Hematopoietic multipotent progenitor cell treated with erythropoietin and hydrocortisone succinate and interleukin-3 and kit ligand, for 4 days (in vitro differentiated cells): ENCODE measurements at regions not wholly inside any gene's neighbourhood (a gene's known extent, or its start where the extent isn't known, plus 50 kb on each side); places are given as distances from the start of the nearest gene placed in this dataset.

Experiments
- DNase-seq: peaks from one replicate; pipeline ENCODE4 v3.0.0-alpha.2; 2015

DNA sequence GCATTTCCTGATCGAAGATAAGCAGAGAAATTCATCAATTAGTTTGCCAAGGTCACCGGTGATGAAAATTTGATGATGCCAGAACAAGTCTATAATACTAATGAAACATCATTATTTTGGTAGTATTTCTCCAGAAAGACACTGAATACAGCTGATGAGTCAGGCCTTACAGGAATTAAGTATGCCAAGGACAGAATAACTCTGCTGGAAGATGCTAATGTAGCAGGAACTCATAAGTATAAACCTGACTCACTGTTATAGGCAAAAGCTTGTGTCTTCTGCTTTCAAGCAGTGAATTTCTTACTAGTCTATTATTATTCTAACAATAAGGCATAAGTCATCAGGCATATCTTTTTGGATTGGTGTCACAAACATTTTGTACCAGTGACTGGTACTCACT is 1825.1 kb upstream of the IGFBP7 start:
- DNase-seq: no peak

- no peak for DNase-seq
Observed at GRCh38 chr4:58936436-58936835, 1826.3 kb upstream of the IGFBP7 start.

DNA sequence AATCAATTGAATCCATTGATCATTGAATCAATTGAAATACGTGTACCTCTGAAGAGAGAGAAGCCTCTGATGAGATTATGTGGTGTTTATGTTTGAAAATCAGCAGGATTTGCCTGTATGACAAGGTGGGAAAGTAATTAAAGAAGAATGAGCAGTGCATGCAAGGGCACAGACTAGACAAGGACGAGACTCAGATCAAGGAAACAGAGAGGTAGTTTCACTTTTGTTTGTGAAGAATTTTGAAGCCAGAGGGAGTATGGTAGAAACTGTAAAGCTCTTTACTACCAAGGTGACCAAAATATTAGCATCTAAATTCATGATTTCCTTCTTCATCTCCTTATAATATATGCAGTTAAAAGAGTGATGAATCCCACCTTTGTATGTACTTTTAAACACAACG is 1830.0 kb upstream of the IGFBP7 start:
- no peak for DNase-seq

- DNase-seq: no peak
Observed at GRCh38 chr4:58941286-58941685, 1831.1 kb upstream of the IGFBP7 start.

GRCh38 chr4:58953575-58953974 is 1843.4 kb upstream of the IGFBP7 start:
- DNase-seq: no peak

DNA sequence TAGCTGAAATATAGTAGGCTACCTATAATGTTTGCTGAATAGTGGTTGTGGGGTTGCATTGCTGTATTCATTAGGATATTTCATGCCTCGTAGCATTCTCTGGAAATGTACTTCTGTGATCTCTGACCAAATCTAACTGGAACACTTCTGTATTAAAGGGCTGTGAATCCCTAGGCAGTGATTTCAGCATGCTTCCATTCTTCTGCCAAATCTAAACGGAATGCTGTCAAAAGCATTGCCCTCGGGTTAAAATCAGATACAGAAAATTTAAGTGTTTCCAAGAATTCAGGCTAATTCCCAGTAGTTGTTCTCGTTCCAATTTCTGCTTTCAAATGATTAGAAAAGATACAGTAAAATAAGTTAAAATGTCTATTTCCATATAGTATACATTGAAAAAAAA is 1847.5 kb upstream of the IGFBP7 start:
- no peak for DNase-seq

DNA sequence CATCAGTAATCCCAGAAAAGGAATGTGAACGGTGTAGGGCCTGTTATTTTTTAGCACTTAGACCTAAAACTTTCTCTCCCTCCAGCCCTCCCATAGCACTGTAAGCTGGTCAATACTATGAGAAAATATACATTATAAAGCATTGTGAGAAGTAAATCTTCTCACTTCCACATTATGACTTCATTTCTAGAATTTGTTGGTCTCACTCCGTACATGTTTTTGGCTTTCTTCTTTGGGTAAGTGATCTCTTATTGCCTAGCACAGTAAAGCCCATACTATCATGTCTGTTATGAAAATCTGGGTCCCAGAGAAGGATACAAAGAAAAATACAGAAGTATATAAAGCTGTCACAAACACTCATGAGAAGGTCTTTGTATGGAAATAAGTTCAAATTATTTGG is 1851.1 kb upstream of the IGFBP7 start:
- DNase-seq: no peak

GRCh38 chr4:58961925-58962324 is 1851.7 kb upstream of the IGFBP7 start:
- no peak for DNase-seq

DNA sequence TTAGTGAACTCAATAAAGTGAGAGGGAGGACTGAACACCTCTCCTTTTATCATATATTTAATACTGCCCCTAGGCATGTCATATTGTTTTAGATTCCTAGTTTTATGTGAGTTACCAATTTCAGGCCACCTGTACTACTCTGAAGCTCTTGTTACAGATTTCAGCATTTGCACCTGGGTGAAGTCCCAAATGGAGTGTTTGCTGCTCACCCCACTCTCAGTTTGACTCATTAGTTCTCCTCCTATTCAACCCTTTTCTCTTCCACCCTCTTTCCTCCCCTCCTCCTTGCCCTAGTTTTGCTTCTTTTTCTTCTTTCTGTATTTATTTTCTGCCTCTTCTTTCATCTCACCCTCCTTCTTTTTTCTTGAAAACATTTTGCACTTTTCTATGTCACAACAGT is 1852.2 kb upstream of the IGFBP7 start:
- DNase-seq: no peak

DNA sequence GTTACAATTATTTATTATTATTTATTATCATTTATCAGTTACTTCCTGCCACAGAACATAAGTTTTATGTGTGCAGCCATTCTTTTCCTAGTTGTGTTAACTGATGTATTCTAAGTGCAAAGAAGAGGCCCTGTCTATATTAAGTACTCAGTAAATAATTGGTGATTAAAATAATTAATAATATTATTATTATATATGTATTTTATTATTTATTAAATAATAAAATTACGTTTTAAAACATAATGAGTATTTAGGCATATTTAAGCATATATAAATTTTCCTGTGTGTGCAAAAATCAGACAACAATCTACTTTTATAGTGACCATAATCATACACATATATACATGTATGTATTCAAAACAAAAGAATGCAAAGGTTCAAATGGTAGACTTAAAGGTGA is 1871.6 kb upstream of the IGFBP7 start:
- no peak for DNase-seq

- no peak for DNase-seq
Observed at GRCh38 chr4:58983887-58984286, 1873.7 kb upstream of the IGFBP7 start.

GRCh38 chr4:59002148-59002547 is 1892.0 kb upstream of the IGFBP7 start:
- no peak for DNase-seq

DNA sequence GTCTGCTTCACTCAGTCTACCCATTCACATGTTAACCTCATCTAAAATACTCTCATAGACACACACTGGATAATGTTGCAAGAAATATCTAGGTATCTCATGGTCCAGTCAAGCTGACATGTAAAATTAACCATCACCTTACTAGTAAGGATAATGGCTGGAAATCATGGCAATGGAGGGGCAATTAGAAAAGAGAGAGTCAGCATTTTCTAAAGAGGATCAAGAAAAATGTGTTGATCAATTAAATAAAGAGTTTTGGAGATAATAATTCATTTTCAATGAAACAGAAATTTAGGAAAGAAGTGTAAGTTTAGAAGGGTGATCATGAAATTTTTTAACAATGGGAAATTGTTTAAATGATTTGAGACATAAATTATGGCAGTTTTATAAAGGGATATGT is 1914.1 kb upstream of the IGFBP7 start:
- no peak for DNase-seq

- no peak for DNase-seq
Observed at GRCh38 chr4:59037812-59038211, 1927.6 kb upstream of the IGFBP7 start.

DNA sequence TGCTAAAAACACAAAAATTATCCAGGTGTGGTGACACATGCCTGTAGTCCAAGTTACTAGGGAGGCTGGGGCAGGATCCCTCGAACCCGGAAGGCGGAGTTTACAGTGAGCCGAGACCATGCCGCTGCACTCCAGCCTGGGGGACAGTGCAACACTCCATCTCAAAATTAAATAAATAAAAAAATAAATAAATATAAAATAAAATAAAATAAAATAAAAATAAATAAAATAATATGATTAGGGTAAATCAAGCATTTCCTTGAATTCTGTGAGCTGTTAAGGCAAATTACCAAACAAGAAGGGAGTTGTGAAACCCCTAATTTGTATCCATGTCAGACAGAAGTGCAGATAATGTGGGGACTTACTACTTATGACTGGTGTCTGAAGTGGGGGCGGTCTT is 1928.9 kb upstream of the IGFBP7 start:
- DNase-seq: no peak

DNA sequence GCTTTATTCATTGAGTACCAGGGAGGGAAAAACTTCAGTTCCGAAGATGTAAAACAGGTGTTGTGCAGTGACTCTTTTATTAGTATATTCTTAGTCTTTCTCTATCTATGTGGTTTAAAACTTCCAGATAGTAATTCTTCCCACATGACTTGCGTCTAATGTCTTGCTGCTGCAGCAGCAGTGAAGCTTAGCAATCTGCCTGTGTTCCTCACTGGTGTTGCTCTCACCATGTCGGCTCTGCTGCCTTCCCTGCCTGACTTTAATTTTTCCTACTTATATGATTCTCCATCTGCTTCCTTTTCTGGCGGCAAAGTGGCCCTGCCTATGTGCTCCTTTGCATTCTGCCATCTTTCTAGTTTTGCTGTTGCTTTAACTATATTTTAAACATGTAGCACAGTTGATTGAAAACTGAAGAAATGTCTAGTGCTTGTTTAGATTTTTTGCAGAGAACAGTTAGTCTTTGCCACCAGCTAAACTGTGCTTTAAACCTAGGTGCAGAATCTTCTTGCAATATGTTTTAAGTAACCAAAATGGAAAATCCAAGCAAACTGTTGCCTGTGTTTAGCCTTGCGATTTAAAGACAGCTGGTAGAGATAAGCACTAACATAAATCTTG is 1934.2 kb upstream of the IGFBP7 start:
- no peak for DNase-seq

GRCh38 chr4:59054086-59054485 is 1943.9 kb upstream of the IGFBP7 start:
- no peak for DNase-seq

GRCh38 chr4:59057804-59058203 is 1947.6 kb upstream of the IGFBP7 start:
- DNase-seq: no peak

GRCh38 chr4:59058543-59058942 is 1948.4 kb upstream of the IGFBP7 start:
- DNase-seq: no peak

GRCh38 chr4:59060002-59060846 is 1950.0 kb upstream of the IGFBP7 start:
- no peak for DNase-seq

DNA sequence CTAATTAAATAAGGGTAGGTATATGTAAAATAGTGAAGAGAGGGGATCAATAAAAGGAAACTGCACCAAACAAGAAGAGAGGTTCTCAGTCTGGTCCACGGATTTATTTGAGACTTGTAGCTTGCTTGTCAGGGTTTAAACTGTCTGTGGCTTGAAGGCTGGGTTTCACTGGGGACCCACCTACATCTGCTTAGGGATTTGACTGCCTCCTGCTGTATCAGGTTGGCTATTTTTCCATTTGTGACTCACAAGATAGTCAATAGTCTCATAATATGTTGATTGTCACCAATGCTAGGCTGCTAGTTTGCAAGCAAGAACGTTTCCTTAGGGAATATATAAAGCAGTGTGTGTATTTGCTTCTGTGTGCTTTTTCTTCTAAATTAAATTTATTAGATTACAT is 1950.7 kb upstream of the IGFBP7 start:
- no peak for DNase-seq

- no peak for DNase-seq
Observed at GRCh38 chr4:59063015-59063720, 1953.0 kb upstream of the IGFBP7 start.

GRCh38 chr4:59068722-59069418 is 1958.7 kb upstream of the IGFBP7 start:
- no peak for DNase-seq
